SK-N-SH treated with all-trans-retinoic acid at 6 μM for 48 hours (cell line): ENCODE measurements at regions not wholly inside any gene's neighbourhood (a gene's known extent, or its start where the extent isn't known, plus 50 kb on each side); places are given as distances from the start of the nearest gene placed in this dataset.

Source experiments
- BACH2 ChIP-seq: fragments of 250-450 bp; sonication (Bioruptor Pico); IDR thresholded peaks from 2 replicates; pipeline ENCODE4 v1.9.0; 2021; ENCODE audit warnings: mild to moderate bottlenecking, borderline replicate concordance
- ESRRG ChIP-seq: fragments of 250-450 bp; sonication (Bioruptor Pico); IDR thresholded peaks from 2 replicates; pipeline ENCODE4 v1.6.1; 2021; ENCODE audit warnings: mild to moderate bottlenecking
- ZFP30 ChIP-seq: fragments of 450-650 bp; formaldehyde crosslinking; IDR thresholded peaks from 2 replicates; pipeline ENCODE4 v1.5.0; 2022; ENCODE audit warnings: mild to moderate bottlenecking, moderate library complexity
- ZNF8 ChIP-seq: fragments of 450-650 bp; formaldehyde crosslinking; IDR thresholded peaks from 2 replicates; pipeline ENCODE4 v1.5.0; 2020; ENCODE audit warnings: mild to moderate bottlenecking, moderate library complexity
- TF ChIP-seq, protein P1 (sequence below): fragments of 250-450 bp; sonication (Bioruptor Pico); IDR thresholded peaks from 2 replicates; pipeline ENCODE4 v1.8.0; 2020; ENCODE audit warnings: mild to moderate bottlenecking, moderate library complexity, borderline replicate concordance
- TF ChIP-seq, protein P2 (sequence below): fragments of 250-450 bp; sonication (Bioruptor Pico); IDR thresholded peaks from 2 replicates; pipeline ENCODE4 v1.8.0; 2021; ENCODE audit warnings: low read depth, mild to moderate bottlenecking, moderate library complexity, borderline replicate concordance
- TF ChIP-seq, protein P3 (sequence below): fragments of 250-450 bp; sonication (Bioruptor Pico); IDR thresholded peaks from 2 replicates; pipeline ENCODE4 v1.5.1; 2021; ENCODE audit warnings: mild to moderate bottlenecking, moderate library complexity

DNA sequence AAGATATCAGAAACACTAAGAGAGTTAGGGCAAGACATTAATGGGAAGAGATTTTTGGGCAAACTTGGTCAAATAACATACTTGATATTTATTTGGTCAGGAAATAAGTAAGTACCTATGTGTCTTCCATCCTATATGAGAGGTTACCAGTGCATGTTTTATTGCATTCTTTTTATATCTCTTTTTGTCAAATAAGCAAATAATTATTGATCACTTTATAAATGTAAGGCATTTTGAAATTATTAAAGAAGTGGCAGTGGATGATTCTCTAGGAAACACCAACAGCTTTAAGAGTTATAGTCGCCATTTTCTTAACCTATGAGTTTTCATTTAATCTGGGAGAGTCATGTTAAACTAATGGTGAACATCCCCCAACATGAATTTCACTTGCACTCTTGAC is 453.3 kb downstream of the MEIS1 start:
- TF ChIP-seq, protein P1, sequence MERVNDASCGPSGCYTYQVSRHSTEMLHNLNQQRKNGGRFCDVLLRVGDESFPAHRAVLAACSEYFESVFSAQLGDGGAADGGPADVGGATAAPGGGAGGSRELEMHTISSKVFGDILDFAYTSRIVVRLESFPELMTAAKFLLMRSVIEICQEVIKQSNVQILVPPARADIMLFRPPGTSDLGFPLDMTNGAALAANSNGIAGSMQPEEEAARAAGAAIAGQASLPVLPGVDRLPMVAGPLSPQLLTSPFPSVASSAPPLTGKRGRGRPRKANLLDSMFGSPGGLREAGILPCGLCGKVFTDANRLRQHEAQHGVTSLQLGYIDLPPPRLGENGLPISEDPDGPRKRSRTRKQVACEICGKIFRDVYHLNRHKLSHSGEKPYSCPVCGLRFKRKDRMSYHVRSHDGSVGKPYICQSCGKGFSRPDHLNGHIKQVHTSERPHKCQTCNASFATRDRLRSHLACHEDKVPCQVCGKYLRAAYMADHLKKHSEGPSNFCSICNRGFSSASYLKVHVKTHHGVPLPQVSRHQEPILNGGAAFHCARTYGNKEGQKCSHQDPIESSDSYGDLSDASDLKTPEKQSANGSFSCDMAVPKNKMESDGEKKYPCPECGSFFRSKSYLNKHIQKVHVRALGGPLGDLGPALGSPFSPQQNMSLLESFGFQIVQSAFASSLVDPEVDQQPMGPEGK (CRISPR knock-in tag), result no peak
- TF ChIP-seq, protein P2, sequence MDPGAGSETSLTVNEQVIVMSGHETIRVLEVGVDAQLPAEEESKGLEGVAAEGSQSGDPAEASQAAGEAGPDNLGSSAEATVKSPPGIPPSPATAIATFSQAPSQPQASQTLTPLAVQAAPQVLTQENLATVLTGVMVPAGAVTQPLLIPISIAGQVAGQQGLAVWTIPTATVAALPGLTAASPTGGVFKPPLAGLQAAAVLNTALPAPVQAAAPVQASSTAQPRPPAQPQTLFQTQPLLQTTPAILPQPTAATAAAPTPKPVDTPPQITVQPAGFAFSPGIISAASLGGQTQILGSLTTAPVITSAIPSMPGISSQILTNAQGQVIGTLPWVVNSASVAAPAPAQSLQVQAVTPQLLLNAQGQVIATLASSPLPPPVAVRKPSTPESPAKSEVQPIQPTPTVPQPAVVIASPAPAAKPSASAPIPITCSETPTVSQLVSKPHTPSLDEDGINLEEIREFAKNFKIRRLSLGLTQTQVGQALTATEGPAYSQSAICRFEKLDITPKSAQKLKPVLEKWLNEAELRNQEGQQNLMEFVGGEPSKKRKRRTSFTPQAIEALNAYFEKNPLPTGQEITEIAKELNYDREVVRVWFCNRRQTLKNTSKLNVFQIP (CRISPR knock-in tag), result no peak
- TF ChIP-seq ESRRG (CRISPR knock-in tag) (no peak), BACH2 (CRISPR knock-in tag) (no peak), ZNF8 (CRISPR knock-in tag) (no peak), ZFP30 (CRISPR knock-in tag) (no peak)
- TF ChIP-seq, protein P3, sequence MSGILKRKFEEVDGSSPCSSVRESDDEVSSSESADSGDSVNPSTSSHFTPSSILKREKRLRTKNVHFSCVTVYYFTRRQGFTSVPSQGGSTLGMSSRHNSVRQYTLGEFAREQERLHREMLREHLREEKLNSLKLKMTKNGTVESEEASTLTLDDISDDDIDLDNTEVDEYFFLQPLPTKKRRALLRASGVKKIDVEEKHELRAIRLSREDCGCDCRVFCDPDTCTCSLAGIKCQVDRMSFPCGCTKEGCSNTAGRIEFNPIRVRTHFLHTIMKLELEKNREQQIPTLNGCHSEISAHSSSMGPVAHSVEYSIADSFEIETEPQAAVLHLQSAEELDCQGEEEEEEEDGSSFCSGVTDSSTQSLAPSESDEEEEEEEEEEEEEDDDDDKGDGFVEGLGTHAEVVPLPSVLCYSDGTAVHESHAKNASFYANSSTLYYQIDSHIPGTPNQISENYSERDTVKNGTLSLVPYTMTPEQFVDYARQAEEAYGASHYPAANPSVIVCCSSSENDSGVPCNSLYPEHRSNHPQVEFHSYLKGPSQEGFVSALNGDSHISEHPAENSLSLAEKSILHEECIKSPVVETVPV (CRISPR knock-in tag), result no peak
